Smooth muscle cell (in vitro differentiated cells): ENCODE measurements at regions not wholly inside any gene's neighbourhood (a gene's known extent, or its start where the extent isn't known, plus 50 kb on each side); places are given as distances from the start of the nearest gene placed in this dataset.

Source experiments
- DNase-seq: peaks from one replicate; lab custom pipeline; 2025; ENCODE audit not compliant: unreplicated experiment; lab: John Stamatoyannopoulos, UW
- H2AFZ ChIP-seq: fragments of 200-600 bp; sonication (generic); 2 replicates; pipeline ENCODE4 v1.6.0; 2016; ENCODE audit warnings: antibody characterized with exemption, low read depth, mild to moderate bottlenecking
- H3F3A ChIP-seq: fragments of 200-600 bp; sonication (generic); 2 replicates; pipeline ENCODE4 v1.6.0; 2017; ENCODE audit warnings: antibody characterized with exemption, low read depth
- H3K27ac ChIP-seq: fragments of 200-600 bp; sonication (generic); 2 replicates; pipeline ENCODE4 v1.5.1; 2016; ENCODE audit warnings: low read depth, mild to moderate bottlenecking
- H3K27me3 ChIP-seq: fragments of 200-600 bp; sonication (generic); 2 replicates; pipeline ENCODE4 v1.6.1; 2016; ENCODE audit warnings: low read depth, mild to moderate bottlenecking
- H3K36me3 ChIP-seq: fragments of 200-600 bp; sonication (generic); 2 replicates; pipeline ENCODE4 v1.5.1; 2016; ENCODE audit warnings: low read depth
- H3K4me1 ChIP-seq: fragments of 200-600 bp; sonication (generic); 2 replicates; pipeline ENCODE4 v1.5.1; 2016; ENCODE audit warnings: low read depth
- H3K4me2 ChIP-seq: fragments of 200-600 bp; sonication (generic); 2 replicates; pipeline ENCODE4 v1.6.0; 2016; ENCODE audit warnings: mild to moderate bottlenecking
- H3K4me3 ChIP-seq: fragments of 200-600 bp; sonication (generic); 2 replicates; pipeline ENCODE4 v1.5.1; 2016; ENCODE audit warnings: mild to moderate bottlenecking
- H3K79me2 ChIP-seq: fragments of 200-600 bp; sonication (generic); 2 replicates; pipeline ENCODE4 v1.6.0; 2016; ENCODE audit warnings: low read depth, mild to moderate bottlenecking
- H3K9ac ChIP-seq: fragments of 200-600 bp; sonication (generic); 2 replicates; pipeline ENCODE4 v1.6.0; 2016; ENCODE audit warnings: low read depth
- H3K9me3 ChIP-seq: fragments of 200-600 bp; sonication (generic); replicated peaks from 2 replicates; pipeline ENCODE4 v1.5.1; 2016; ENCODE audit warnings: low read depth
- H4K20me1 ChIP-seq: fragments of 200-600 bp; sonication (generic); 2 replicates; pipeline ENCODE4 v1.6.0; 2016; ENCODE audit warnings: low read depth
- WGBS: methylation state at CpG from one replicate; pipeline ENCODE4 v1.1.7; 2016; ENCODE audit warnings: low lambda C conversion rate; 5-methylcytosine and 5-hydroxymethylcytosine counted together
- TF ChIP-seq, protein P1 (sequence below): fragments of 200-600 bp; sonication (generic); IDR thresholded peaks from 2 replicates; pipeline ENCODE4 v1.5.1; 2017; ENCODE audit warnings: borderline replicate concordance, mild to moderate bottlenecking, antibody characterized with exemption; ENCODE audit not compliant: insufficient read depth, poor library complexity, severe bottlenecking

GRCh38 chr6:99013661-99014060 lies 65.9 kb upstream of the FBXL4 start:
- H3K9ac ChIP-seq: peak overlapping the region; percentile 53
- H3K4me3 ChIP-seq: no peak overlapping the region

GRCh38 chr6:99013145-99013544 lies 65.4 kb upstream of the FBXL4 start:
- no peak for DNase-seq
- Histone ChIP-seq H3K9me3 (no peaks in the 10 kb centered on the region), H3K4me3 (no peak overlapping the region), H3K79me2 (no peaks in the 10 kb centered on the region), H2AFZ (no peak overlapping the region), H3K4me2 (peak overlapping the region; percentile 52), H4K20me1 (no peaks in the 10 kb centered on the region), H3F3A (no peaks in the 10 kb centered on the region), H3K36me3 (no peaks in the 10 kb centered on the region), H3K4me1 (peaks cover 13% of the 10 kb centered on the region), H3K27me3 (no peaks in the 10 kb centered on the region), H3K9ac (peak overlapping the region; percentile 53), H3K27ac (peak overlapping the region; percentile 84)
- WGBS: 11% methylated on average over 2 of the region's 2 CpGs
- TF ChIP-seq, protein P1, sequence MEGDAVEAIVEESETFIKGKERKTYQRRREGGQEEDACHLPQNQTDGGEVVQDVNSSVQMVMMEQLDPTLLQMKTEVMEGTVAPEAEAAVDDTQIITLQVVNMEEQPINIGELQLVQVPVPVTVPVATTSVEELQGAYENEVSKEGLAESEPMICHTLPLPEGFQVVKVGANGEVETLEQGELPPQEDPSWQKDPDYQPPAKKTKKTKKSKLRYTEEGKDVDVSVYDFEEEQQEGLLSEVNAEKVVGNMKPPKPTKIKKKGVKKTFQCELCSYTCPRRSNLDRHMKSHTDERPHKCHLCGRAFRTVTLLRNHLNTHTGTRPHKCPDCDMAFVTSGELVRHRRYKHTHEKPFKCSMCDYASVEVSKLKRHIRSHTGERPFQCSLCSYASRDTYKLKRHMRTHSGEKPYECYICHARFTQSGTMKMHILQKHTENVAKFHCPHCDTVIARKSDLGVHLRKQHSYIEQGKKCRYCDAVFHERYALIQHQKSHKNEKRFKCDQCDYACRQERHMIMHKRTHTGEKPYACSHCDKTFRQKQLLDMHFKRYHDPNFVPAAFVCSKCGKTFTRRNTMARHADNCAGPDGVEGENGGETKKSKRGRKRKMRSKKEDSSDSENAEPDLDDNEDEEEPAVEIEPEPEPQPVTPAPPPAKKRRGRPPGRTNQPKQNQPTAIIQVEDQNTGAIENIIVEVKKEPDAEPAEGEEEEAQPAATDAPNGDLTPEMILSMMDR: no peak

More at GRCh38 chr6:99013661-99014060, 65.9 kb upstream of the FBXL4 start:
- Histone ChIP-seq H3K36me3 (no peaks in the 10 kb centered on the region), H2AFZ (no peak overlapping the region), H3K27ac (peak overlapping the region; percentile 84), H3K27me3 (no peaks in the 10 kb centered on the region), H3K4me2 (peak overlapping the region; percentile 52), H3K4me1 (peaks cover 13% of the 10 kb centered on the region), H3F3A (no peaks in the 10 kb centered on the region), H4K20me1 (no peaks in the 10 kb centered on the region), H3K9me3 (no peaks in the 10 kb centered on the region), H3K79me2 (no peaks in the 10 kb centered on the region)
- DNase-seq: no peak
- WGBS: 84% methylated on average over 3 of the region's 3 CpGs
- TF ChIP-seq, protein P1: no peak

DNA sequence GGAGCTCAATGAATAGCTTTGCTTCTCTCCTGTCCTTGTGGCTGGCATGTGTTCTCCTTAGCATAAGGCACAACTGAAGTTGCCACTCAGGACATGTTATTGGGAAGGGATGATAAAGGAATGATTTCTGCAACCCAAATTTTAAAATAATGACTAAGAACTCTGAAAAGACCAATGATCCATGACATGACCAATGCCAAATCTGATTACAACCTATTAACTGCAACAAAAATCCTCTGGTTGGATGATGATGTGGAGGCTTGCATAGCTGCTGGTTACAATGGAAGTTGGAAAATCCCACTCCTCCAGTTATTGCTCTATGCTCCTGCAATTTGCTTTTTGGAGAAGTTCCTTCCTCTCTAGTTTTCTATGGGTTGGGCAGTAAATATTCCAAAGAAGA lies 63.4 kb upstream of the FBXL4 start:
- H3K4me3 ChIP-seq: no peak overlapping the region
- no peaks in the 10 kb centered on the region for H3K79me2 ChIP-seq
- H3K36me3 ChIP-seq: no peaks in the 10 kb centered on the region
- H4K20me1 ChIP-seq: no peaks in the 10 kb centered on the region
- TF ChIP-seq, protein P1: no peak
- no peak overlapping the region for H3K27ac ChIP-seq
- H3F3A ChIP-seq: no peaks in the 10 kb centered on the region
- no peak overlapping the region for H3K9ac ChIP-seq
- DNase-seq: no peak
- H3K27me3 ChIP-seq: no peaks in the 10 kb centered on the region
- H2AFZ ChIP-seq: no peak overlapping the region
- no peaks in the 10 kb centered on the region for H3K9me3 ChIP-seq
- no peak overlapping the region for H3K4me2 ChIP-seq
- H3K4me1 ChIP-seq: peaks cover 13% of the 10 kb centered on the region

GRCh38 chr6:99002831-99003230 lies 55.1 kb upstream of the FBXL4 start:
- Histone ChIP-seq H3F3A (no peaks in the 10 kb centered on the region), H3K9me3 (no peaks in the 10 kb centered on the region), H3K4me3 (no peak overlapping the region), H4K20me1 (no peaks in the 10 kb centered on the region), H3K4me2 (no peak overlapping the region), H2AFZ (no peak overlapping the region), H3K27me3 (no peaks in the 10 kb centered on the region), H3K79me2 (no peaks in the 10 kb centered on the region), H3K36me3 (no peaks in the 10 kb centered on the region), H3K27ac (no peak overlapping the region), H3K9ac (no peak overlapping the region), H3K4me1 (no peaks in the 10 kb centered on the region)
- no peak for DNase-seq
- WGBS: 41% methylated on average over 1 of the region's 1 CpG
- TF ChIP-seq, protein P1: no peak
